HG02870 (cell line): ENCODE measurements at regions not wholly inside any gene's neighbourhood (a gene's known extent, or its start where the extent isn't known, plus 50 kb on each side); places are given as distances from the start of the nearest gene placed in this dataset.
"Not testable (repeated sequence)": the region's sequence is repeated elsewhere in the genome, so short reads cannot be mapped to it uniquely, and the experiment has no call there.

Source experiments
- ATAC-seq: cut with Tn5 transposase; IDR thresholded peaks from one replicate; pipeline ENCODE4 v1.9.1; 2021; ENCODE audit warnings: mild to moderate bottlenecking, moderate library complexity; ENCODE audit not compliant: unreplicated experiment

DNA sequence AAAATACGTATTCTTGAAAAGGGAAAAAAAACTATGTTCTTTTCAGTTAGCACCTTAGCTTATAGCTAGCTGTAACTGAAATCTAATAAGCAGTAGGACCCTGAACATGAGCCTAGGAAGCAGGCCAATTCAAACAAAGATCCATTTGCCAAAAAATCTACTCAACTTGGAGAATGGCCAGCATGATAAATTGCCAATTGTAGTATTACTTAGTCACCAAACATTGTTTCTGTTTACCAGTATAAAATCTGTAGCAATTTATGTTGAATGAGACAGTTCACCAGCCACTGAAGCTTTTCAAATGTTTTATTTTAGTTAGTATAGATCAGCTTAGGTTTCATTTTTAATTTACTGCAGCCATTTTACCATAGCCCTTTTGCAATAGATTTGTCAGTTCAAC lies 323.6 kb upstream of the DIPK2B start:
- ATAC-seq, result no peak

DNA sequence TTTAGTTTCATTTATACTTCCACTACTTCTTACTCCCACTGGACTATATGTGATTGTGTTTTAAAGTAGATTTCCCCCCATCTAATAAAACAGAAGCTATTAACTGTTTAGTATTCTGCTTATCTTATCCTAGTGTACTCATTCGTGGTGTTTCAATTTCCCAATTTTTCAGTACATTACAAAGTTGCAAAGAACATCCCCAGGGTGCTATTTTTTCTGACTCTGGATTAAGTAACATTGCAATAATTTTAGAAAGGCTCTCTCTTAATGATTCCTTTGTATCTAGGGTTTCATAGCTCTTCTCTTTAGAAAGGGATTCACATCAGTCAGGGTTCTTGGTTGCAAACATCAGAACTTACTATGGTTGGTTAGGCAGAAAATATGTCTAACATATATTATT lies 317.9 kb upstream of the DIPK2B start:
- no peak for ATAC-seq

DNA sequence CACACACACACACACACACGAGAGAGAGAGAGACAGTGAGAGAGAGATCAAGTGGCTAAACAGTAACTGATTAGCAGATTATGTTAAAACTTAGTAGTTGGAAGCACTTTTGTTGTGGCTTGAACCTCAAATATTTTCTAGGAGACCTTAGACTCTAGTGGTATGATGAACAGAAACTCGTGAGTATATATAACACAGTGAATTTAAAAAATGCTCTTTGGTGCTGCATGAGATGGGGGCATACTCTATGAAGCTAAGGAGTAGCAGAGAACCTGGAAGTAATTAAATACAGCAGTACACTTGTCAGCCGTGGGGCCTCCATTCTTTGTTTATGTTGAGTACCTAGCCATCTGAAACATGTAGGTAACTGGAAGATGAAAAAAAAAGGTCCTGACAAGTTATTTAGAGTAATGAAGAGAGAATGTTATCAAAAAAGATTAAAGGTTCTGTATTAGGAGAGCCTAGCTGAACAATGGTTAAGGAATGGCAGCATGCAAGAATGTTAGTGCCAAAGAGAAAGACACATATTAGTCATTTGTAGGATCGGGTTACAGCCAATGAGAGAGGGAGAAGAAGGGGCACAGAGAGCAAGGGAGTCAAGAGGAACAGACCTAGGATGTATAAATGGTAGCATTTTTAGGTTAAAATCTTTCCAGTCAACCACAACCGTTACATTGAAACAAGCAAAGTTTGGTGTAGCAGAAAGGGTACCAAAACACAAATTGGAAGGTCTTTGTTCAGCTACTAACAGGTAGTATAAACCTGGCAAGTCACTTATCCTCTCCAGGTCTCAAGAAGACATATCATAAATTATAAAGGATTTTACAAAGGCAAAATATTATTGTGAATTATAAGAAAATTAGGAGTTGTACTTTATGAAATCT lies 316.7 kb upstream of the DIPK2B start:
- ATAC-seq, result no peak

DNA sequence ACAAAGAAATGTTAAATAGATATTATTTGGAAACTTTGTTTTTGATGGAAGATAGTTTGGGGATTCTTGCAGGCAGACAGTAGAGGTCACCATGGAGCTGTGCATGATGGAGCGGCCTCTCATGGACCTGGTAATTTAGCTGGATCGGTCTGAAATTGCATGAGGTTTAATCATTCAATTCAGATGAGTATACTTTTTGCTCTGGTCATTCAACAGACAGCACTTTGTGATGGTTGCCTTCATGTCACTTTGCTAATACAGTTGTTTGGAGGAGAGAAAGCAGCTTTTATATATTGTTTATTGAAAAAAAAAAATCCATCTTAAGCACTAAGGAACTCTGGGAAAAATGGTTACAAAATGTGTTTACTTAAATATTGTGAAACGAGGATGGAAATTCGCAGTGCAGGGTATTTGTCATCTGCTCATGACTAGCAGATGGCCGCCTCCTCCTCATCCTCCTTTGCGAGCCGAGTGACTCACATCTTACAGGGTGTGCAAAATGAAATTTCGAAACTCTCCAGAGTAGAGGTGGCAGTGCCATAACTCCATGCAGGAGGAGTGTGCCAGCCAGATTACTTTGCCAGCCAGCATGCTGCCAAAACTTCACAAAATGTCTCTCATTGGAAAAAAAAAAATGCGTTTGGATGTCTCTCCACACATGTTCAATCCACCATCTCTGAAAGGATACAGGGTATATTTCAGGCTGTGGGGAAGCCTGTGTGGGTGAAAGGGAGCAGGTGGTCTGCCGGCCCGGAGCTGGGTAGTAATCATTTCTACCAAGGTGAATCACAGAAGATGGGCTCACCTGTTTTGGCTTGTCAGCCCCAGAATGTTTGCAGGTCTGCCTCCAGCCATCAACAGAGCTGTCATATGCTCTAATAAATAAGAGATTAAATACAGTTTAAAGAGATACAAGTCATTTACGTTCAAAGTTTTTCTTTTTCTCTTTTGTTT lies 314.9 kb upstream of the DIPK2B start:
- ATAC-seq, result no peak

DNA sequence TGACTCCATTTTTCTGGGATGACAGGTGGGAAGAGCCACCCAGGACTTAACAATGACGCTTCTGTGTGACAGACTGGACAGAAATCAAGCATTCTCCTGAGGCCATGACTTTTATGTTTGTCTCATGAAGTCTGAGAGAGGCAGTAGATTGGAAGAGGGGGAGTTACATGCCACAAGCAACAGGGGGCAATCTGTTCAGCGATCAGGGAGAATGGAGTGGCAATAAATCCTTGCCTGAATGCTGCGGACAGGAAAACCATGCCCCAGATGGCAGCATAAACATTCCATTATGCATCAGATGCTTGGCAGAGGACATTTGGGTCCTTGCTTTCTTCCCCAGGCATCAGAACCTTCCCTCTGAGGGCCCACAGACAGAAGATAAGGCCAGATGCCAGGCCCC lies 312.4 kb upstream of the DIPK2B start:
- ATAC-seq, result no peak

DNA sequence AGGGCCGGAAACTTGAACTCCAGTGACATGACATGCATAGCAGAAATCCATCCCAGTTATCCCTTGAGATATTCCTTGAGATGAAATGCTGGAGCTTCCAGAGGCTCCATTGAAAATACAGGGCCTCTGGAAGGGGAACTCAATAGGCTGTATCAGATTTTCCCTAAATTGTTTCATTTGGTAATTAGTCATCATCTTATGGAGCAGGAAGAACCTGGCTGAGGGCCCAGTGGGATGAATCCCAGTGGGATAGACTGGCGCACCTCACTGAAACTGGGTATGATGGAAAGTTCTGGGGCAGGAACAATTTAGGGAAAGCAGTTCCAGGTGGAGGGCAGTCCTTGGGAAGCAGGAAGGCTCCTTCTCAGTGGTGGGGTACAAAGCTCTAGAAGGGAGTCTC lies 307.8 kb upstream of the DIPK2B start:
- no peak for ATAC-seq

- no peak for ATAC-seq
Observed at GRCh38 chrX:45506149-45506730, 305.6 kb upstream of the DIPK2B start.

DNA sequence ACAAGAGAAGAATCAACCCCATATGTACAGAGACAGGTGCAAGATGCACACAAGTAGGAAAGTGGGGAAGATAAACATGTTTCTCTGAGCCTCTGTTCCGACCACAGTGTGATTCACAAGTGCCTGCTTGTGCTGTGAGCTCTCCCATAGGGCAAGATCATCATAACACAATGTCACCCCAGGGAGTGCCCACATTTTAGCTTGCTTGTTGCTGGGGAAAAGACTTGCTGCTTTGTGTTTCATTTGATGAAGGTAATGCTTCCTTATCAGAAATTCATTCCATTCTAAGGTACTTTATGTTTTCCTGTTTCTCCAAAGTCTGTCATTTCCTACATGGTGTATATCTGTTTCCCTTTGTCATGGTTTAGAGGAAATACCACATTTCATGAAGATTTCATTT lies 304.5 kb upstream of the DIPK2B start:
- ATAC-seq, result no peak

- not testable (repeated sequence) for ATAC-seq
Observed at GRCh38 chrX:45503787-45504362, 303.2 kb upstream of the DIPK2B start.

DNA sequence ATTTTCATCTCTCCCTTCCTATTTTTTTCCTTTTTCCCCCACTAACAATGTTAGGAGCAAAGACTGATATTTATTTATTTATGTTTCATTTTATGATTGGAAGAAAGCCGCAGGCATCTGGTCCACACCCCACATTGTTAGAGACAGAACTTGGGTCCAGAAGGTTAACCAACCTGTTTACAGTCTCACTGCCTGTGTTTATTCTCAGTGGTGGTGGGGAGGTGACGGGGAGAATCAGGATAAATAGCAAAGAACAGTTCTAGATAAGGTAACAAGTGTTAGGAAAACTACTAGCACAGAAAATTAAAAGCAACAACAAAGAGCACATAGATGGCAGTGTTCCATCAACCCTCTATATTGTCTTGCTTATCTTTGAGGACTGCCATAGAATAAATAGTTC lies 301.7 kb upstream of the DIPK2B start:
- ATAC-seq, result no peak

- ATAC-seq, result no peak
Observed at GRCh38 chrX:45497290-45497689, 296.6 kb upstream of the DIPK2B start.

GRCh38 chrX:45485719-45486118 lies 285.0 kb upstream of the DIPK2B start:
- no peak for ATAC-seq

- no peak for ATAC-seq
Observed at GRCh38 chrX:45479835-45480422, 279.3 kb upstream of the DIPK2B start.

DNA sequence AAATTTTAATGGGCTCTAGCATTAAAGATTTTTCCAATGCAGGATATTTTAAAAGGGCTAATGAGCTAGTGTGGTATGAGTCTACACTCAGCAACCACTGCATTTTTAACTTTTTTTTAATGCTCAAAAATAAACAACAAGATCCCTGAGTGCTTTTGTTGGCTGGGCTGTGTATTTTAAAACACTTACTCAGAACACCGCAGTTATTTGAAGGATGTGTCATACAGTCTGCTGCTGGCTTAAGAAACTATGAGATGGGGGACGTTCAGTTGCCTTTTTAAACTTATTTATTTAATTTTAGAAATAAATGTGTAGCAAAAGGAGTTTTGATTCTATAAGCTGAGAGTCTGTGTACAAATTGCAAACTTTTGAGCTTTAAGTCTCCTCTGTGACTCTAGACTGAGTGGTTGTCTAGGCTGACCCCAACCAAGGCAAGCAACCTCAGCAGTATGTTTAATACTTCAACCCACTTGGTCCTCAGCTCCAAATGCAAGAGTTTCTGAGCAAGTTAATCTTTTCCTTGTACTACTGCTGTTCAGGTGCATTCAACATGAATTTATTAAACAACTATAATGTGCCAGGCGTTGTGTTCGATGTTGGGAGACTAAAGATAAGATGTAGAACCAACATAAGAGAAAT lies 278.6 kb upstream of the DIPK2B start:
- no peak for ATAC-seq

GRCh38 chrX:45472968-45473367 lies 272.3 kb upstream of the DIPK2B start:
- no peak for ATAC-seq

DNA sequence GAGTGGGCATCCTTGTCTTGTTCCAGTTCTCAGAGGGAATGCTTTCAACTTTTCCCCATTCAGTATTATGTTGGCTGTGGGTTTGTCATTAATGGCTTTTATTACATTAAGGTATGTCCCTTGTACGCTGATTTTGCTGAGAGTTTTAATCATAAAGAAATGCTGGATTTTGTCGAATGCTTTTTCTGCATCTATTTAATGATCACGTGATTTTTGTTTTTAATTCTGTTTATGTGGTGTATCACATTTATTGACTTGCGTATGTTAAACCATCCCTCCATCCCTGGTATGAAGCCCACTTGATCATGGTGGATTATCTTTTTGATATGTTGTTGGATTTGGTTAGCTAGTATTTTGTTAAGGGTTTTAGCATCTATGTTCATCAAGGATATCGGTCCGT lies 266.9 kb upstream of the DIPK2B start:
- ATAC-seq, result not testable (repeated sequence)

GRCh38 chrX:45455732-45456131 lies 255.1 kb upstream of the DIPK2B start:
- ATAC-seq, result not testable (repeated sequence)

- ATAC-seq, result no peak
Observed at GRCh38 chrX:45454290-45454689, 253.6 kb upstream of the DIPK2B start.

GRCh38 chrX:45449982-45450381 lies 249.3 kb upstream of the DIPK2B start:
- no peak for ATAC-seq

GRCh38 chrX:45447995-45448394 lies 247.3 kb upstream of the DIPK2B start:
- ATAC-seq, result no peak
